CD14-positive monocyte (primary cell): ENCODE measurements at regions not wholly inside any gene's neighbourhood (a gene's known extent, or its start where the extent isn't known, plus 50 kb on each side); places are given as distances from the start of the nearest gene placed in this dataset.

Experiments used
- DNase-seq, 3 donors: peaks; one replicate each; pipeline ENCODE4 v3.0.0-alpha.2; 2011 to 2022
- H2AFZ ChIP-seq: 2 replicates; pipeline ENCODE4 v1.6.0; 2012; ENCODE audit warnings: mild to moderate bottlenecking, low read depth, low read length, inconsistent platforms; ENCODE audit not compliant: insufficient read depth, poor library complexity, severe bottlenecking
- H3K27ac ChIP-seq, 2 donors: 1 replicate in 1 of 2; 2 replicates in 1 of 2; pipeline ENCODE4 v1.5.1; 2012 to 2013; ENCODE audit warnings: low read length in 2 of 2, control low read depth in 1 of 2, inconsistent platforms in 1 of 2, low read depth in 1 of 2, mild to moderate bottlenecking in 1 of 2
- H3K27me3 ChIP-seq, 2 donors: one replicate each; pipeline versions ENCODE4 v1.6.0 to v1.6.1; 2011 to 2013; ENCODE audit warnings: low read length in 2 of 2; ENCODE audit not compliant: control insufficient read depth in 2 of 2, insufficient read depth in 2 of 2
- H3K36me3 ChIP-seq, 2 donors: replicated peaks in 1 of 2; 1 replicate in 1 of 2; 2 replicates in 1 of 2; pipeline versions ENCODE4 v1.5.1 to v1.6.1; 2012 to 2013; ENCODE audit warnings: low read length in 2 of 2, control low read depth in 1 of 2, inconsistent platforms in 1 of 2, mild to moderate bottlenecking in 1 of 2; ENCODE audit not compliant: insufficient read depth in 2 of 2, control insufficient read depth in 1 of 2
- H3K4me1 ChIP-seq, 2 donors: 1 replicate in 1 of 2; 2 replicates in 1 of 2; pipeline versions ENCODE4 v1.5.1 to v1.6.1; 2012 to 2013; ENCODE audit warnings: low read length in 2 of 2, control low read depth in 1 of 2, inconsistent platforms in 1 of 2, mild to moderate bottlenecking in 1 of 2, moderate library complexity in 1 of 2; ENCODE audit not compliant: insufficient read depth in 2 of 2, control insufficient read depth in 1 of 2
- H3K4me2 ChIP-seq: replicated peaks from 2 replicates; pipeline ENCODE3; 2012; ENCODE audit warnings: low read length, moderate library complexity, mild to moderate bottlenecking; ENCODE audit not compliant: poor library complexity, severe bottlenecking; ENCODE audit errors: extremely low read depth
- H3K4me3 ChIP-seq, 3 experiments: fragments of 200-600 bp in 1 of 3; sonication (generic) in 1 of 3; replicated peaks in 1 of 3; 1 replicate in 2 of 3; 2 replicates in 1 of 3; pipeline ENCODE4 v1.5.1; 2011 to 2013; ENCODE audit warnings: low read length in 3 of 3, mild to moderate bottlenecking in 3 of 3, control low read depth in 2 of 3, low read depth in 2 of 3, inconsistent platforms in 1 of 3, moderate library complexity in 1 of 3
- H3K79me2 ChIP-seq: 2 replicates; pipeline ENCODE4 v1.6.0; 2012; ENCODE audit warnings: mild to moderate bottlenecking, control low read depth, inconsistent platforms, low read length, moderate library complexity; ENCODE audit not compliant: insufficient read depth
- H3K9ac ChIP-seq: 2 replicates; pipeline ENCODE4 v1.6.0; 2017; ENCODE audit warnings: low read length, mild to moderate bottlenecking; ENCODE audit not compliant: insufficient read depth, poor library complexity, severe bottlenecking
- H3K9me3 ChIP-seq, 2 donors: replicated peaks in 1 of 2; 1 replicate in 1 of 2; 2 replicates in 1 of 2; pipeline versions ENCODE4 v1.5.1 to v1.6.1; 2012 to 2013; ENCODE audit warnings: low read length in 2 of 2, control low read depth in 1 of 2; ENCODE audit not compliant: control insufficient read depth in 1 of 2, insufficient read depth in 1 of 2
- H4K20me1 ChIP-seq: 2 replicates; pipeline ENCODE4 v1.6.0; 2012; ENCODE audit warnings: mild to moderate bottlenecking, low read length, control low read depth, moderate library complexity; ENCODE audit not compliant: insufficient read depth
- H3K27ac Mint-ChIP-seq, 7 donors: one replicate each; pipeline ENCODE4 v1.8.0; 2020; ENCODE audit warnings: mild to moderate bottlenecking in 7 of 7, mixed read lengths in 7 of 7, moderate library complexity in 6 of 7, inconsistent platforms in 2 of 7
- H3K27me3 Mint-ChIP-seq, 3 donors: one replicate each; pipeline ENCODE4 v1.8.0; 2021 to 2022; ENCODE audit warnings: low read depth in 3 of 3, mild to moderate bottlenecking in 3 of 3, mixed read lengths in 3 of 3, moderate library complexity in 3 of 3, inconsistent platforms in 1 of 3
- H3K36me3 Mint-ChIP-seq, 2 donors: one replicate each; pipeline ENCODE4 v1.8.0; 2020; ENCODE audit warnings: mixed read lengths in 2 of 2, inconsistent platforms in 1 of 2, mild to moderate bottlenecking in 1 of 2
- H3K4me1 Mint-ChIP-seq: one replicate; pipeline ENCODE4 v1.8.0; 2020; ENCODE audit warnings: mild to moderate bottlenecking, mixed read lengths
- H3K4me3 Mint-ChIP-seq, 2 donors: one replicate each; pipeline ENCODE4 v1.8.0; 2020; ENCODE audit warnings: mild to moderate bottlenecking in 2 of 2, mixed read lengths in 2 of 2, moderate library complexity in 1 of 2
- H3K9me3 Mint-ChIP-seq, 7 donors: one replicate each; pipeline ENCODE4 v1.8.0; 2020 to 2022; ENCODE audit warnings: mixed read lengths in 7 of 7, mild to moderate bottlenecking in 6 of 7, moderate library complexity in 6 of 7, inconsistent platforms in 2 of 7
- CTCF ChIP-seq: fragments of 200-600 bp; IDR thresholded peaks from one replicate; pipeline ENCODE4 v1.8.0; 2022; ENCODE audit warnings: antibody characterized with exemption, mild to moderate bottlenecking
- WGBS: methylation state at CpG from one replicate; pipeline ENCODE4 v1.1.5; 2013; ENCODE audit warnings: missing lambda C conversion rate; ENCODE audit not compliant: insufficient coverage; 5-methylcytosine and 5-hydroxymethylcytosine counted together
- intact Hi-C, 2 donors: fragments of 100-400 bp; cut with micrococcal nuclease; formaldehyde crosslinking; loops; one replicate each; pipeline versions ENCODE4 v1.15.0 to v1.15.1; 2023

- WGBS = 100% methylated on average over 1 of the region's 1 CpG
- Histone ChIP-seq H3K4me1 (peaks cover 8 to 10% of the 10 kb centered on the region in 2 donors), H3K9ac (no peak overlapping the region), H2AFZ (no peak overlapping the region), H3K4me2 (no peak overlapping the region), H3K9me3 (peaks cover 2 to 9% of the 10 kb centered on the region in 2 donors), H3K27me3 (peaks cover 0 to 7% of the 10 kb centered on the region in 2 donors), H4K20me1 (no peaks in the 10 kb centered on the region), H3K79me2 (no peaks in the 10 kb centered on the region), H3K36me3 (no peaks in the 10 kb centered on the region), H3K27ac (no peak overlapping the region), H3K4me3 (no peak overlapping the region)
- intact Hi-C loops = no loop called here
- no peak for DNase-seq
- no peak for TF ChIP-seq CTCF
- peaks cover 4 to 29% (median 16%) of the 10 kb centered on the region in 7 donors for H3K9me3 Mint-ChIP-seq
- no peaks in the 10 kb centered on the region for H3K36me3 Mint-ChIP-seq
- no peak overlapping the region for H3K4me3 Mint-ChIP-seq
- H3K4me1 Mint-ChIP-seq = peaks cover 15% of the 10 kb centered on the region
- no peak overlapping the region for H3K27ac Mint-ChIP-seq
- peaks cover 10 to 17% (median 11%) of the 10 kb centered on the region in 3 donors for H3K27me3 Mint-ChIP-seq
These were observed 126.1 kb upstream of the PITX1 start for GRCh38 chr5:135160036-135160675.

GRCh38 chr5:135159626-135160025 is 125.6 kb upstream of the PITX1 start:
- Histone ChIP-seq H3K27ac (no peak overlapping the region), H4K20me1 (no peaks in the 10 kb centered on the region), H3K36me3 (no peaks in the 10 kb centered on the region), H3K9ac (no peak overlapping the region), H3K4me3 (no peak overlapping the region), H3K4me1 (peaks cover 10 to 13% of the 10 kb centered on the region in 2 donors), H3K9me3 (peaks cover 2 to 9% of the 10 kb centered on the region in 2 donors), H3K4me2 (no peak overlapping the region), H3K79me2 (no peaks in the 10 kb centered on the region), H2AFZ (no peak overlapping the region), H3K27me3 (peaks cover 0 to 7% of the 10 kb centered on the region in 2 donors)
- intact Hi-C loops = loop anchor here in 1 of 2 donors (10.0 kb wide), 1 partner anchor 245 kb away; no protein-coding TSS in a partner anchor
- no peak for DNase-seq
- peaks cover 19% of the 10 kb centered on the region for H3K4me1 Mint-ChIP-seq
- H3K27me3 Mint-ChIP-seq = peaks cover 9 to 16% (median 11%) of the 10 kb centered on the region in 3 donors
- H3K36me3 Mint-ChIP-seq = no peaks in the 10 kb centered on the region
- no peak overlapping the region for H3K27ac Mint-ChIP-seq
- H3K9me3 Mint-ChIP-seq = peaks cover 4 to 26% (median 16%) of the 10 kb centered on the region in 7 donors
- WGBS = no CpG with 5 or more reads among the region's 1 CpG
- TF ChIP-seq CTCF = no peak
- H3K4me3 Mint-ChIP-seq = no peak overlapping the region
